HEK293 (cell line): ENCODE measurements at regions not wholly inside any gene's neighbourhood (a gene's known extent, or its start where the extent isn't known, plus 50 kb on each side); places are given as distances from the start of the nearest gene placed in this dataset.

ENCODE experiments used
- CTCF ChIP-seq: fragments of 450-650 bp; formaldehyde crosslinking; IDR thresholded peaks from 2 replicates; pipeline ENCODE4 v1.5.1; 2016; ENCODE audit warnings: missing biosample characterization, missing genetic modification characterization
- KLF16 ChIP-seq: fragments of 450-650 bp; formaldehyde crosslinking; IDR thresholded peaks from 2 replicates; pipeline ENCODE4 v1.5.1; 2017; ENCODE audit warnings: missing biosample characterization, missing genetic modification characterization
- TSHZ1 ChIP-seq: fragments of 450-650 bp; formaldehyde crosslinking; IDR thresholded peaks from 2 replicates; pipeline ENCODE4 v1.5.1; 2016; ENCODE audit warnings: missing biosample characterization, missing genetic modification characterization, borderline replicate concordance
- ZBTB21 ChIP-seq: fragments of 450-650 bp; formaldehyde crosslinking; IDR thresholded peaks from 2 replicates; pipeline ENCODE4 v1.5.1; 2017; ENCODE audit warnings: missing biosample characterization, missing genetic modification characterization
- ZNF138 ChIP-seq: fragments of 450-650 bp; formaldehyde crosslinking; IDR thresholded peaks from 2 replicates; pipeline ENCODE4 v1.5.1; 2016; ENCODE audit warnings: missing biosample characterization, missing genetic modification characterization, borderline replicate concordance
- ZNF239 ChIP-seq: fragments of 450-650 bp; formaldehyde crosslinking; IDR thresholded peaks from 2 replicates; pipeline ENCODE4 v1.5.1; 2016; ENCODE audit warnings: missing biosample characterization, missing genetic modification characterization
- ZNF785 ChIP-seq: fragments of 450-650 bp; formaldehyde crosslinking; IDR thresholded peaks from 2 replicates; pipeline ENCODE4 v1.5.1; 2016; ENCODE audit warnings: missing biosample characterization, missing genetic modification characterization
- ZSCAN23 ChIP-seq: fragments of 450-650 bp; formaldehyde crosslinking; IDR thresholded peaks from 2 replicates; pipeline ENCODE4 v1.5.1; 2016; ENCODE audit warnings: missing biosample characterization, missing genetic modification characterization
- TF ChIP-seq, protein P1 (sequence below): fragments of 450-650 bp; formaldehyde crosslinking; IDR thresholded peaks from 2 replicates; pipeline ENCODE4 v1.5.1; 2016; ENCODE audit warnings: missing biosample characterization, missing genetic modification characterization
- TF ChIP-seq, protein P2 (sequence below): fragments of 450-650 bp; formaldehyde crosslinking; IDR thresholded peaks from 2 replicates; pipeline ENCODE4 v1.5.1; 2016; ENCODE audit warnings: missing biosample characterization, missing genetic modification characterization

DNA sequence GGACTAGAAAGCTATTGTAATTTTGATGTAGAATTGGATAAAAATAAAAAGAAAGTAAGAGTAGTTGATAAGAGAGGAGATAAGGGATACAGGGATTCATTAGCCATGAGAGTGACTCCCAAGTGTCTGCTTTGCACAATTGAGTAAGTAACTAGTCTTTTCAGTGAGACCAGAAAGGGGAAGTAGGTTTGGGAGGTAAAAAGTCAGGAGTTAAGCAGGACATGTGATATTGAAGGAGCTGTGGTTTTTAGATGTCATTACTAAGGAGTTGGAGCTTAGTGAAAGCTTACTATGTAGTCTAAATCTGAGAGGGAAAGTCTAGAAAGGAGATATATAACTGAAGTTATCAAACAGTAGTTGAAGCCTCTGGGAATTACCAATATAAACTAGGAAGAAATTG lies 93.4 kb downstream of the SLC5A7 start:
- TF ChIP-seq KLF16 (no peak), ZNF785 (tag by site-specific recombination) (no peak), ZNF138 (tag by site-specific recombination) (no peak), CTCF (tag by site-specific recombination) (no peak), ZBTB21 (no peak), TSHZ1 (tag by site-specific recombination) (no peak), ZSCAN23 (tag by site-specific recombination) (no peak), ZNF239 (tag by site-specific recombination) (no peak)
- TF ChIP-seq, protein P1, sequence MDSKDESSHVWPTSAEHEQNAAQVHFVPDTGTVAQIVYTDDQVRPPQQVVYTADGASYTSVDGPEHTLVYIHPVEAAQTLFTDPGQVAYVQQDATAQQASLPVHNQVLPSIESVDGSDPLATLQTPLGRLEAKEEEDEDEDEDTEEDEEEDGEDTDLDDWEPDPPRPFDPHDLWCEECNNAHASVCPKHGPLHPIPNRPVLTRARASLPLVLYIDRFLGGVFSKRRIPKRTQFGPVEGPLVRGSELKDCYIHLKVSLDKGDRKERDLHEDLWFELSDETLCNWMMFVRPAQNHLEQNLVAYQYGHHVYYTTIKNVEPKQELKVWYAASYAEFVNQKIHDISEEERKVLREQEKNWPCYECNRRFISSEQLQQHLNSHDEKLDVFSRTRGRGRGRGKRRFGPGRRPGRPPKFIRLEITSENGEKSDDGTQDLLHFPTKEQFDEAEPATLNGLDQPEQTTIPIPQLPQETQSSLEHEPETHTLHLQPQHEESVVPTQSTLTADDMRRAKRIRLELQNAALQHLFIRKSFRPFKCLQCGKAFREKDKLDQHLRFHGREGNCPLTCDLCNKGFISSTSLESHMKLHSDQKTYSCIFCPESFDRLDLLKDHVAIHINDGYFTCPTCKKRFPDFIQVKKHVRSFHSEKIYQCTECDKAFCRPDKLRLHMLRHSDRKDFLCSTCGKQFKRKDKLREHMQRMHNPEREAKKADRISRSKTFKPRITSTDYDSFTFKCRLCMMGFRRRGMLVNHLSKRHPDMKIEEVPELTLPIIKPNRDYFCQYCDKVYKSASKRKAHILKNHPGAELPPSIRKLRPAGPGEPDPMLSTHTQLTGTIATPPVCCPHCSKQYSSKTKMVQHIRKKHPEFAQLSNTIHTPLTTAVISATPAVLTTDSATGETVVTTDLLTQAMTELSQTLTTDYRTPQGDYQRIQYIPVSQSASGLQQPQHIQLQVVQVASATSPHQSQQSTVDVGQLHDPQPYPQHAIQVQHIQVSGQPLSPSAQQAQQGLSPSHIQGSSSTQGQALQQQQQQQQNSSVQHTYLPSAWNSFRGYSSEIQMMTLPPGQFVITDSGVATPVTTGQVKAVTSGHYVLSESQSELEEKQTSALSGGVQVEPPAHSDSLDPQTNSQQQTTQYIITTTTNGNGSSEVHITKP = no peak
- TF ChIP-seq, protein P2, sequence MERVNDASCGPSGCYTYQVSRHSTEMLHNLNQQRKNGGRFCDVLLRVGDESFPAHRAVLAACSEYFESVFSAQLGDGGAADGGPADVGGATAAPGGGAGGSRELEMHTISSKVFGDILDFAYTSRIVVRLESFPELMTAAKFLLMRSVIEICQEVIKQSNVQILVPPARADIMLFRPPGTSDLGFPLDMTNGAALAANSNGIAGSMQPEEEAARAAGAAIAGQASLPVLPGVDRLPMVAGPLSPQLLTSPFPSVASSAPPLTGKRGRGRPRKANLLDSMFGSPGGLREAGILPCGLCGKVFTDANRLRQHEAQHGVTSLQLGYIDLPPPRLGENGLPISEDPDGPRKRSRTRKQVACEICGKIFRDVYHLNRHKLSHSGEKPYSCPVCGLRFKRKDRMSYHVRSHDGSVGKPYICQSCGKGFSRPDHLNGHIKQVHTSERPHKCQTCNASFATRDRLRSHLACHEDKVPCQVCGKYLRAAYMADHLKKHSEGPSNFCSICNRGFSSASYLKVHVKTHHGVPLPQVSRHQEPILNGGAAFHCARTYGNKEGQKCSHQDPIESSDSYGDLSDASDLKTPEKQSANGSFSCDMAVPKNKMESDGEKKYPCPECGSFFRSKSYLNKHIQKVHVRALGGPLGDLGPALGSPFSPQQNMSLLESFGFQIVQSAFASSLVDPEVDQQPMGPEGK (tag by site-specific recombination) = no peak
